ENCODE measurements at regions not wholly inside any gene's neighbourhood (a gene's known extent, or its start where the extent isn't known, plus 50 kb on each side); places are given as distances from the start of the nearest gene placed in this dataset.
A peak's percentile ranks its signal among the peaks of the same experiment; 100 is the strongest.

- Histone ChIP-seq H3K4me3 (no peak overlapping the region), H3K4me1 (no peaks in the 10 kb centered on the region), H3K36me3 (no peaks in the 10 kb centered on the region), H3K27me3 (no peaks in the 10 kb centered on the region), H3K27ac (no peak overlapping the region), H3K9me3 (peaks cover 0 to 16% (median 0%) of the 10 kb centered on the region in 4 donors)
- TF ChIP-seq POLR2A (IDR thresholded peaks at IDR 0.05) (no peak), CTCF (IDR thresholded peaks at IDR 0.05) (no peak), EP300 (IDR thresholded peaks at IDR 0.05) (no peak)
- WGBS, 2 donors, result 92 to 94% methylated on average over 6 of the region's 6 CpGs
- DNase-seq (ENCODE audit: low spot score in 2 of 2), result no peak
These were observed 642.4 kb upstream of the RAB6C start for GRCh38 chr2:129337076-129337475.

DNA sequence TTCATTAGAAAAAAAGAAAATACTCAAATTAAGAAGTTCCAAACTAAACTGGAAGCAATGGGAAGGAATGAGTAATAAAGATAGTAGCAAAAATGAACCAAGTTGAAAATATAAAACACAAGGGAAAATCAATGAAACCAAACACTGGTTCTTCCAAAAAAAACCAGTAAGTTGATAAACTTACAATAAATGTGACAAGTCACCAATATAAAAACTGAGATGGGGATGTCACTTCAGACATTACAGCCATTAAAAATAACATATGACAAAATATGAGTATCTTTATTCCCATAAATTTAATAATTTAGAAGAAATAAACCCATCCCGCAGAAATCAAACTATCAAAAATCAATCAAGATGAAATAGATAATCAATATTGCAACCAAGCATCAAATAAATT lies 633.9 kb upstream of the RAB6C start:
- DNase-seq (ENCODE audit: low spot score in 2 of 2), result no peak
- Histone ChIP-seq H3K27ac (no peak overlapping the region), H3K4me3 (no peak overlapping the region), H3K4me1 (no peaks in the 10 kb centered on the region), H3K36me3 (no peaks in the 10 kb centered on the region), H3K27me3 (no peaks in the 10 kb centered on the region), H3K9me3 (peaks cover 0 to 3% (median 0%) of the 10 kb centered on the region in 4 donors)
- no peak for TF ChIP-seq CTCF (IDR thresholded peaks at IDR 0.05)
- WGBS, 2 donors, result 93 to 100% methylated on average over 1 of the region's 1 CpG

GRCh38 chr2:129347486-129348217 lies 631.8 kb upstream of the RAB6C start:
- peak in 1 of 2 donors; percentile 51 for TF ChIP-seq EP300 (IDR thresholded peaks at IDR 0.05)
- TF ChIP-seq POLR2A (IDR thresholded peaks at IDR 0.05), result no peak
- no peak for TF ChIP-seq CTCF (IDR thresholded peaks at IDR 0.05)
- 77 to 82% methylated on average over 11 of the region's 11 CpGs for WGBS, 2 donors
- Histone ChIP-seq H3K4me3 (no peak overlapping the region), H3K9me3 (no peaks in the 10 kb centered on the region), H3K4me1 (no peaks in the 10 kb centered on the region), H3K27ac (peak overlapping the region in 1 of 4 donors; percentile 35), H3K27me3 (no peaks in the 10 kb centered on the region), H3K36me3 (no peaks in the 10 kb centered on the region)
- DNase-seq (ENCODE audit: low spot score in 2 of 2), result peak in 1 of 2 donors; percentile 48

GRCh38 chr2:129354631-129355030 lies 624.8 kb upstream of the RAB6C start:
- Histone ChIP-seq H3K9me3 (no peaks in the 10 kb centered on the region), H3K27me3 (no peaks in the 10 kb centered on the region), H3K4me3 (no peak overlapping the region), H3K36me3 (no peaks in the 10 kb centered on the region), H3K4me1 (no peaks in the 10 kb centered on the region), H3K27ac (no peak overlapping the region)
- no peak for DNase-seq (ENCODE audit: low spot score in 2 of 2)
- WGBS, 2 donors, result 68 to 90% methylated on average over 2 of the region's 2 CpGs
- no peak for TF ChIP-seq EP300 (IDR thresholded peaks at IDR 0.05)
- TF ChIP-seq POLR2A (IDR thresholded peaks at IDR 0.05), result no peak
- TF ChIP-seq CTCF (IDR thresholded peaks at IDR 0.05), result no peak

DNA sequence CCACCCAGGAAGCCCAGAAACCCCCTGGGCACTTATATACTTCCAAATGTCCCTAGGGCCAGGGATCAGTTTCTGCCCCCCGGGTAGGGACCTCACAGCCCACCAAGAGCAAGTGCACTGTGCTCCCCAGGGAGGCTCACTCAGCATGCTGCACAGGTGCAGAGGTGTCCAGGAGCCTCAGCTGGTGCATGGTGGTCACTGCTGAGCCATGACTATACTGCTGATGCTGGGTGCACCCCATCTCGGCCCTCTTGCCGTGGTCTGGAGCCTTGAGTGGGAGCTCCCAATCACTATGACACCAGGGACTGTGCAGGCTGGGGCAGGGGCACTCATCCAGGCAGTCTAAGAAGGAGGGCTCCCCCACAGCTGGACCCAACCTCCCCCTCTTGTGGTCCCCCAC lies 617.8 kb upstream of the RAB6C start:
- H3K4me1 ChIP-seq, result no peaks in the 10 kb centered on the region
- H3K36me3 ChIP-seq, result no peaks in the 10 kb centered on the region
- H3K9me3 ChIP-seq, result no peaks in the 10 kb centered on the region
- H3K27ac ChIP-seq, result no peak overlapping the region
- no peaks in the 10 kb centered on the region for H3K27me3 ChIP-seq
- WGBS, 2 donors, result 96 to 100% methylated on average over 3 of the region's 3 CpGs
- TF ChIP-seq POLR2A (IDR thresholded peaks at IDR 0.05) (no peak), CTCF (IDR thresholded peaks at IDR 0.05) (no peak), EP300 (IDR thresholded peaks at IDR 0.05) (no peak)
- H3K4me3 ChIP-seq, result no peak overlapping the region
- no peak for DNase-seq (ENCODE audit: low spot score in 2 of 2)
